GM12872 (cell line): ENCODE measurements at regions not wholly inside any gene's neighbourhood (a gene's known extent, or its start where the extent isn't known, plus 50 kb on each side); places are given as distances from the start of the nearest gene placed in this dataset.

Experiments
- TF ChIP-seq, protein P1 (sequence below): IDR thresholded peaks from 3 replicates; pipeline ENCODE4 v1.5.1; 2011; ENCODE audit warnings: low read depth, mild to moderate bottlenecking, low read length, moderate library complexity; ENCODE audit not compliant: insufficient read depth

DNA sequence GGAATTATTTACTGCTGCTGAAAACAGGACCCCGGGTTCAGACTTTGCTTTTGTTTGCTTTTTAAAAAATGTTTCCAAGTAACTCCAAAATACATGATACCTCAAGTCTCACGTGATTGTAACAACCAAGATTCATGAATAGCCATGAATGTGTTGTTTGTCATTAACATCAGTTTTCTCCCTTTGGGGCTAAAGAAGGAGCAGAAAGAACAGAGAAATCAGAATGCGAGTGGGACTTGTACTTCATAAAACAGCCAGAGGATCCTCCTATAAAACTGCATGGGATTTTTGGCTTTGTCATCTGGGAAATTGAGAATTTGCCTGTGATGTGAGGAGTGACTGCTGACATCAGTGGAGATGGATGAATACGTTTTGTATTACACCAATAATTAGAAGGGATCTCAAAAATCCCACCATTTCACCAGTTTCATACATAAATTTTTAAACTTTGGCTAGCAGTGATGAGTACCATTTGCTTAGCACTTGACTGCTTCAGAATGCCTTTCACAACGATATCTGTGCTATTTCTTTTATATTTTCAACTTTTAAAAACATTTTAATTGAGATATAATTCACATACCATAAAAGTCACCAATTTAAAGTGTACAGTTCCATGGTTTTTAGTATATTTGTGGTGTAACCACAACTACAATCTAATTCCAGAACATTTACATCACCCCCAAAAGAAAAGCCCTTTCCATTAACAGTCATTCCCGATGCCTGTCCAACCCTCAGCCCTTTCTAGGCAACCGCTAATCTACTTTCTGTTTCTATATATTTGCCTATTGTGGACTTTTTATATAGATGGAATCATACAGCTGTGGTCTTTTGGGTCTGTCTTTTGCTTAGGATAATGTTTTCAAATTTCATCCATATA, 126.9 kb upstream of the ANKRD55 start:
- TF ChIP-seq, protein P1, sequence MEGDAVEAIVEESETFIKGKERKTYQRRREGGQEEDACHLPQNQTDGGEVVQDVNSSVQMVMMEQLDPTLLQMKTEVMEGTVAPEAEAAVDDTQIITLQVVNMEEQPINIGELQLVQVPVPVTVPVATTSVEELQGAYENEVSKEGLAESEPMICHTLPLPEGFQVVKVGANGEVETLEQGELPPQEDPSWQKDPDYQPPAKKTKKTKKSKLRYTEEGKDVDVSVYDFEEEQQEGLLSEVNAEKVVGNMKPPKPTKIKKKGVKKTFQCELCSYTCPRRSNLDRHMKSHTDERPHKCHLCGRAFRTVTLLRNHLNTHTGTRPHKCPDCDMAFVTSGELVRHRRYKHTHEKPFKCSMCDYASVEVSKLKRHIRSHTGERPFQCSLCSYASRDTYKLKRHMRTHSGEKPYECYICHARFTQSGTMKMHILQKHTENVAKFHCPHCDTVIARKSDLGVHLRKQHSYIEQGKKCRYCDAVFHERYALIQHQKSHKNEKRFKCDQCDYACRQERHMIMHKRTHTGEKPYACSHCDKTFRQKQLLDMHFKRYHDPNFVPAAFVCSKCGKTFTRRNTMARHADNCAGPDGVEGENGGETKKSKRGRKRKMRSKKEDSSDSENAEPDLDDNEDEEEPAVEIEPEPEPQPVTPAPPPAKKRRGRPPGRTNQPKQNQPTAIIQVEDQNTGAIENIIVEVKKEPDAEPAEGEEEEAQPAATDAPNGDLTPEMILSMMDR, result no peak

DNA sequence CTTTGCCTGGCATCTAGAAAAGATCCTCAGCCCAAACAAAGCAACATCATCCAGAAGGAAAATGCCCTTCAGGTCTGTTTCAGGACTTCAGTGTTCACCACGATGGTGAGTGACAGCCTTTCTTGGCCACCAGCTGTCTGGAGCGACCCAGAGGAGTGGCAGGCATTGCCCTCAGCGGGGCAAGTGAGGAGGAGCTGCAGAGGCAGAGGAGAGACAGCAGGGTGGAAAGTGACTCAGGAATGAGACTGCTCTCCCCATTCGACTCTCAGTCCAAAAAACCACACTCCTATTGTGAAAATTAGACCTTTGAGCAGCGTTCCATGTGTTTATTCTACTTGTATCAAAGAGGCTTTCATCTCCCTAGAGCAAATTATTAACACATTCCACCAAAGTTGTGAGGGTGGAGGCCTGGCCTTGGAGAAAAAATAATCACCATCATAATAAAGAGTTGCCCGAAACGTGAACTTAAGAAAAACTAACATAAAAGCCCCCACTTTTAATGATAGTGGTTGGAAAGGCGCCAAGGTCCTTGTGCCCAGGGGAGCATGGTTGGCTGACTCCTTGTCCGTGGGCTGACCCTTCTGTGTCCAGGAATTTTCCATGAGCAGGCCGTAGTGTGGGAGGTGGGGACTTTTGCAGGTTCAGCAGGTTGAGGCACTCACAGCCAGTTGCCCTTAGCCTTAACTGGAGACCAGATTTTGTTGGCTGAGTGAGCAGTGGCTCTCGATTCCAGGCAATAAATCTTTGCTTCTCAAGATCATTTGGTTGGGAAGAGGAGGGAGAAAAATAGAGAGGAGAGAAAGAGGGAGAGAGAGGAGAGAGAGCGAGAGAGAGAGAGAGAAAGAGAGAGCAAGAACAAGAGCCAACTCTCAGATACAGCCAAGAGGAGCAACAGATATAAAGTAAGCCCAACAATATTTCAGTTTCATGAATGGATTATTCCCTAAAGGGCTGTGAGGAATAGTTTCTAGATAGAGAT, 125.9 kb upstream of the ANKRD55 start:
- TF ChIP-seq, protein P1, result no peak

DNA sequence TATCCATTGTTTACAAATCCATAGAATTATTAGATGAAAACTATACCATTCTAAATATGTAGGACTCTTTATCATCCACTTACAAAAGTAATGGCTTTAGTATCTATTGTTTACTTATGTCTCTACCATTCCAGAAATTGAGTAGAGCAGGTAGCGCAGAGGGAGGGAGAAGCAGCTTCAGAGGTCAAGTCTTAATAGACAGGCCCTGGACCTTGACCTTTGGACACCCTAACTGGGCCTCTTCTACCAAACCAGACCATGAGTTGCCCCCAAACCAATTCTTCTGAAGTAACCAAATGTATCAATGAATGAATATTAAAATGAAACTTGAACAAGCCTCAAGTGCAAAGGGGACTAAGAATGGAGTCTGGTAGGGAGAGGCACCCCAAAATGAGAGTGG, 124.9 kb upstream of the ANKRD55 start:
- TF ChIP-seq, protein P1, result no peak

DNA sequence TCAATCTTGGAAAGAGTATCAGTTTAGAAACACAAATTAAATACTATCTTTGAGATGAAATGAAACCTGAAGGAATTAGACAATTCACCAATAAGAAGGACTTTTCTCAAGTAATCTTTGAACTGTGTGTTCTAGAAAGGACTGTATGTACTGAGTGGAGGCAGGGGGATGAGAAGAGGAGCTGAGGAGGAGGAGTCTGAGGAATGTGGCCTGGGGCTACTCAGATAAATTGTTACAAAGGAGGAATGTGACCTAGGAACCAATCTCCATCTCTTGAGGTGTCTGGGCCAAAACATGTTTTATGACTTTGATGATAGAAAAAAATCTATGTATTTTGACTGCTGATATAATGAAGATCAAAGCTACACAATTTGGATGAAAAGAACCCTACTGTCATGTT, 124.3 kb upstream of the ANKRD55 start:
- TF ChIP-seq, protein P1, result no peak

DNA sequence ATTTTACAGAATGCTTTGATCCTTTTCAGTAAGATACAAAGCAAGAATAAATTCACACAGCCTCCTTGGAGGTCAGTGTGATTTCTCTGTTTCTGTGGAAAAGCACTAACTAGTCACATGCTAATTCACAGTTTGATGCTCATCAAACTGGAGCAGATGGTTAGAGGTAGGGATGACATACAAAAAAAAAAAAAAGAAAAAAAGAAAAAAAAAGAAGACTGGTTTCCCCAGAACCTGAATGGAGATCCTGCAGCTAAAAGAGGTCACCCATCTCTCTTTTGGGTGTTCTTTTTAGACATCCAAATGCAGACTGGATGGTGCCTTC, 123.7 kb upstream of the ANKRD55 start:
- TF ChIP-seq, protein P1, result no peak

DNA sequence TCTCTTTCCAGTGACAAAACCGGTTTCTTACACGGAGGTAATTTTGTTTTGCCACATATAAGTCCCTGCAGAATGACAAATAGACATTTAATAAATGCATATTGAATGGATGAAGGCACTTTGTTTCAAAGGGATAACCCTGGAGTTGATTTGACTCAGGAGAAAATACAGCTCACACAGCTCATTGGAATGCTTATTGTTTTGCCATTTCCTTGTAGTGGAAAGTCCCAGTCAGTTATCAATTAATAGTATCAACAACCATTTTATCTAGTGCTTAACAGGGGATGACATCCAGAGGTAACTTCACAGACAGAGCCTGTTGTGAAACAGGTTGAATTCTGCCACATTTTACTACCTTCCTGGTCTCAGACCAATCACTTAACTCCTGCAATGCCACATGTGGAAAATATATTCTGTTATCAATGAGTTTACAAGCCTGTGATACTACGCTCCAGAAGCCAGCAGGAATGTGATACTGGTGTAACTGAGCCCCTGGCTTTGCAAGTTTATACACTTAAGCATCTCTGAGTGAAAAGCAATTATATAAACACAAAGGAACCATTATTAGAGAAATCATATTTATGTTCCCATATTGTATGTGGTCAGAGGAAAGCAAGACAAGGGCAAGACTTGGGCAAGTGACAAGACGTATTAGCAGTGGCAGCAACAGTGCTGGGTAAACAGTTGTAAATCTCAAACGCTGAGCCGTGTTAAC, 123.1 kb upstream of the ANKRD55 start:
- TF ChIP-seq, protein P1, result no peak

DNA sequence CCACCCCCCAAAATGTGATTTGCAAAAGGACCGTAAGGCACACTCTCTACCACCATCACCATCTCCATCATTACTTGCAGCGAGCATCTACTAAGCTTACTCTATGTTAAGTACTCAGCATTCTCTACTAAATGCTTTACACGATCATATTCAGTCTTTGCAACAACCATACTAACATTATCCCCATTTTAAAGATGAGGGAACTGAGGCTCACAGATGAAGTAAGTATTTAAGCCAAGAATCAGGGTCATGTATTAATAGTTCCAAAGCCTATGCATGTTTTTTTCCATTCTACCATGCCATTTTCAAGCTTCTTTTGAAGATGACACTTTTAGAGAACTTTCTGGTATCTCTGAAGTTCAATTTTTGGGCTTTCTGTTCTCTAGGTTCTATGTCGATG, 121.7 kb upstream of the ANKRD55 start:
- TF ChIP-seq, protein P1, result no peak
